GM21381 (cell line): ENCODE measurements at regions not wholly inside any gene's neighbourhood (a gene's known extent, or its start where the extent isn't known, plus 50 kb on each side); places are given as distances from the start of the nearest gene placed in this dataset.

Experiments
- ATAC-seq: cut with Tn5 transposase; IDR thresholded peaks from one replicate; pipeline ENCODE4 v1.9.1; 2021; ENCODE audit warnings: mild to moderate bottlenecking, moderate library complexity; ENCODE audit not compliant: unreplicated experiment

DNA sequence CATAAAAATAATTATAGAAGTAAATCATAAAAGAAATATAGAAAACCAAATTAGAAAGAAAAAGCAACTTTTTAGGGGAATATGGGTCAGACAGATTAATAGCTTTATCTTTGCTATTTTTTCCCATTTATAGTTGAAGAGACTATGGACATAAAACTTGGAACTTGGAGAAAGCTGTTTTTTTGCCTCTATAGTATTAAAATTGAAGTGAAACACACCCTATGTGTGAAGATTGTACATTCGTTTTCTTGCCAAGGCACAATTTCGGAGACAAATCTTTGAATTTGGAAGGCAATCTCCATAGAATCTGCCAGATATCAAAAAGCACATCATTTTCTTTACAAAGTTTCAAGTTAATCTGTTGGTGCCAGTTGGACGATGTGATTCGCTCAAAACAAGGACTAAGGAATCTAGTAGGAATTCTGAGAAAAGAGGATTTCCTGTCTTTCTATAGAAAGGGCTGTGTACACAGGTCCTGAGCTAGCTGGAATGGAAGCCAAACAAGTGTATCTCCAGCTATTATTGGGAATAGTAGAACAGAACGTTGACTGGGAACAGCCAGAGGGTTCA lies 156.3 kb downstream of the SLC7A11 start:
- no peak for ATAC-seq

DNA sequence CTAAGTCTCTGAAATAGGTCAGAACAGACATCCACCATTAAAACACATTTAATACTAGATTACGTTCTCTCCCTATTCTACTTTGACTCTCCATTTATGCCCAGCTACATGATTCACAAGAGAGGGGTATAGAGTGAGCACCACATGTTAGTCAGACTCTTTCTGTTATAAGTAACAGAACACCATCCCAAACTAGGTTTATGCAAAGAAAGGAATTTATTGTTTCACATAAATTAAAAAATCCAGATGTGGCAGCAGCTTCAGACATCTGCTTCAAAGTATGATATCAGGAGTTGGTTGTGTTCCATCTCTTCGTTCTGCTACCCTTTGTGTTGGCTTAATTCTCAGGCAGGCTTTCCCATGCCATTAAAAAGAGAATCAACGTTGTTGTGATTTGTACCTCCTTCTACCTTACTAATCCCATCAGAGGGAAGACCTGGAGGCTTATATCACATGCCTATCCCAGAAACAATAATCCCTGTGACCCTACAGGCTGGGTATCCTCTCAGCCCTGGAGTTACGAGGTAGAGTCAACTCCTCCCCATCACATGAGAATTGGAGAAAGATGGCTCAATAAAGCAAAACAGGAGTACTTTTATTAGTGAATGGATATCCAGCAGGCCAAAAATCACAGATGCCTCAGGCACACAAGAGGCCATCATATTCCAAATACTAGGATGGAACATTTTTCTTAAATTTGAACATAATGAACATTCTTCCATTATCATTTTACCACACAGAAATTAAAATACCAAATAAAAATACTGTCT lies 163.2 kb downstream of the SLC7A11 start:
- ATAC-seq = no peak

DNA sequence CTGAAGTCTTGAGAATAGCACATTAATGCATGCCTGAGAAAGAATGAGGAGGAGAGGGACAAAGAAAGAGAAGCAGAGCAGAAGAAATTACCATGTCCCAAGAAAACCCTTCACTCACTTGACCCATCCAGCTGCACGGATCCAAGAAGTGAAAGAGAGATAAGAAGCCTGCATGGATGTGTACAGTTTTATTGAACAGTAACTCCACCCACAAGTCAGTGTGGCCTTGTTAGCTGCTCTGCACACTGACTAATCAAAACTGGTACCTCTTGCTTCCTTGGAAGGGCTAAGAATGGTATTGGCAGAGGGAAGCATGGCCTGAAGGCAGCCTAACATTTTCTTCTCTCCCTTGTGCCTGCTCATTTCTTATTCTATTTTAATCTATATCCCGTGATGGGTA lies 163.9 kb downstream of the SLC7A11 start:
- ATAC-seq = no peak

DNA sequence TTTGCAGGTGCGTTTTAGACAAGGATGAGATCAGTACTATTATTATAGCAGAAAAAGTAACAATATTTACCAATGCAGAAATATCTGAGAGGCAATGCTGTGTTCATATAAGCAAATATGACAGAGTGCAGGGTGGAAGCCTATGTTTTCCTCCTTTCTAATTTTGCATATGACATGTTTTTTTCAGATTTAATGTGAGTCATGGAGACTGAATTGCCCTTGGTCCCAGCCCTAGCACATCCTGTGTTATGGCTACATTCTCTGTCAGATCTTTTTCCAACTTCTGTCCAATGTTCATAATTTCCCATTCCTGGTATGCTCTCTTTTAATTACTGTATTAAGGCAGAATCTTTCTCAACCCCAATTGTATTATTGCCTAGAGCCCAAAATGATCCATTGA lies 165.6 kb downstream of the SLC7A11 start:
- no peak for ATAC-seq

DNA sequence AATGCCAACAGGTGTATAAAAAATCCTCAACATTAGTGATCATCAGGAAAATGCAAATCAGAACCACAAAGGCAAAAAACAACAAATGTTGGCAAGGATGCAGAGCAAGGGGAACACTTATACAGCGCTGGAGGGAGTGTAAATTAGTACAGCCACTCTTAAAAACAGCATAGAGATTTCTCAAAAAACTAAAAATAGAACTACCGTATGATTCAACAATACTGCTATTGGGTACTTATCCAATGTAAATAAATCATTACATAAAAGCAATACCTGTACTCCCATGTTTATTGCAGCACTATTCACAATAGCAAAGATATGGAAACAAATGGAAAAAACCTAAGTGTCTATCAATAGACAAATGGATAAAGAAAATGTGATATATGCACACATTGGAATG lies 171.3 kb downstream of the SLC7A11 start:
- no peak for ATAC-seq

DNA sequence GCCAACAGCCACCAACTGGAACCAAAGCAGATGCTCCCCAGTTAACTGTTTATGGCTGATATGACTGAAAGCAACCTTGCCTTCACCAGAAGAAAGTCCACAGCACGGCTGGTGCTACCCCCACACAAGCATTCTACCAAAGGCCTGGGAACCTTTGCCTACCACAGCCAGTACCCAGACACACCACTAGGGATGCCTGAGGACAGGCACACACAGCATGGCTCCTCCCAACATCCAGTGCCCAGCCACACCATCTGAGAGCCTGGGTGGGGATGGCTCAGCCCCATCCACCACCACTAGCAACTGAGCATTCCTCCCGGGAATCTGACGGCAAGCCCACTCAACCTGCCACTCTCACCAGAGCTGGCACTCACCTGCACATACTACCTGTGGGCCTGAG lies 178.6 kb downstream of the SLC7A11 start:
- ATAC-seq = peak; percentile 55

DNA sequence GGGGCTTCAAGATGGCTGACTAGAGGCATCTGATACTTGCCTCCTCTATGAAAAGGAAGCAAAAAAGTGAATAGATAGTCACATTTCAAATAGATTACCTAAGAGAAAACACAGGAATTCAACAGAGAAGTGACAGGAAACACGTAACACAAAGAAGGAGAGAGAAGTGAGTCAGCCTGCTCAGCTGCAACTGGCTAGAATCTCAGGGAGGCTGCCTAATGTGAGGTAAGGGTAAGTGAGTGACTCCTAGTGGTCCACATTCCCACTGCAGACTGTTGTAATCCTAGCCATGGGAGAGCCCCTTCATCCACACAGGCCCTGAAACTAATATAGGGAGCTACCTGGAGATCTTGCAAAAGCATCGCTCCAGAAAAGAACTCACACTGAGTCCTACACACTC lies 179.2 kb downstream of the SLC7A11 start:
- ATAC-seq = no peak

DNA sequence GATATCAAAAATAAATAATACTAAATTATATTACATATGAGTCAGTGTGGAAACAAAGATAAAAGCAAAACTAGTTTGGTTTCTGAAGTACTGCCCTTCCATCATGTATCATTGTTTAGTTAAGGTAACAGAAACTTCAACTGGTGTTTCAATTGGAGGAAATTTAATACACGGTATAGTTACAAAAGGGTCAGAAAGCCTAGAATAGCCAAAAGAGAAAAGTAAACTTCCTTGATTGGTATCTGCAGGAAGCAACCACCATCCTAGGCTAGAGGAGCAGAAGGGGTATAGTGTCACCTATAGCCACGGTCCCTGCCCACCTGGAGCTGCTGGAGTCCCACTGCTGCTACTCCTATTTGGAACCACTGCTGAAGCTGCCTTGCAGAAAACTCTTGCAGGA lies 185.6 kb downstream of the SLC7A11 start:
- no peak for ATAC-seq

DNA sequence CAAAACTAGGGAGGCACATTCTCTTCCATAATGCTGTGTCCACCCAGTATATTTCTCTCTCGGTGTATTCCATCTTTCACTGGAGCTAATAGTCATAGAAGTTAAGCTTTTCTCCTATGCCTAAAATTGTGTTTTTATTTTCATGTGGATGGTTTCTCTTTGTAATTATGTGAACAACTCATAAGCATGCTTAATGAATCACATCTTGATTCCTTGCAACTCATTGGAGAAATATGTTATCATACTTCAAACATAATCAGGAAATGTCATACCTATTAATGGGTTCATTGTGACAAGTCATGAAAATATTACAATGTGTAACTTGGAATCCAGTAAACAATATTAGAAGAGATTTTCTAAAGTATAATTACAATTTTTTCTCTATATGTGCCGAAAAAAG lies 186.3 kb downstream of the SLC7A11 start:
- no peak for ATAC-seq

DNA sequence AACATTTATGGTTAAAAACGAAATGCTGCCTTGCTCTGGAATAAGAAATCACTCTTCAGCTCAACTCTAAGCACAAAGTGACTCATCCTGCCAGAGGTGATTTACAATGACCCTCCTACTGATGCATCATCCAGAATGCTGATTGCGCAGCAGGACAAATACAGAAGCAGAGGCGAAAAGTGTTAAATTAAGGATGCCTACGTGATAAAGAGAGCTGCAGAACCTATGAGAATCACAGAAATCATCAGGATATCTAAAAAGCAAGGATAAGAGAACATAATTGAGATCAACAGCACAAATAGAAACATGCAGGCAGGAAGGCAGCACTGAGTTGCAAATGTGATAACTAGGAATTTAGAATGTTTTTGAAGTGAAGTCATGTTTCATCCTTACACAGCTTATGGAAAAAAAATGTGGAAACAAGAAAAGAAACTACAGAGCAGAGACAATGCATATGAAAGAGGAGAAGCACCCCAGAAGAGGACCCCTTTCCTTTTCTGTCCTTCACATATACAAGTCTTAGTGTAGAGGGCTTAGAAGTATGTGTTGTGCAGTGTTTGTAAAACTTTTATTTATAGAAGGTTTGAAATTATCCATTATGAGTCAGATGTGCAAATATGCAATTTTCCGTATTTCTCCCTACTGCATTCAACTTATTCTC lies 188.4 kb downstream of the SLC7A11 start:
- ATAC-seq = no peak

DNA sequence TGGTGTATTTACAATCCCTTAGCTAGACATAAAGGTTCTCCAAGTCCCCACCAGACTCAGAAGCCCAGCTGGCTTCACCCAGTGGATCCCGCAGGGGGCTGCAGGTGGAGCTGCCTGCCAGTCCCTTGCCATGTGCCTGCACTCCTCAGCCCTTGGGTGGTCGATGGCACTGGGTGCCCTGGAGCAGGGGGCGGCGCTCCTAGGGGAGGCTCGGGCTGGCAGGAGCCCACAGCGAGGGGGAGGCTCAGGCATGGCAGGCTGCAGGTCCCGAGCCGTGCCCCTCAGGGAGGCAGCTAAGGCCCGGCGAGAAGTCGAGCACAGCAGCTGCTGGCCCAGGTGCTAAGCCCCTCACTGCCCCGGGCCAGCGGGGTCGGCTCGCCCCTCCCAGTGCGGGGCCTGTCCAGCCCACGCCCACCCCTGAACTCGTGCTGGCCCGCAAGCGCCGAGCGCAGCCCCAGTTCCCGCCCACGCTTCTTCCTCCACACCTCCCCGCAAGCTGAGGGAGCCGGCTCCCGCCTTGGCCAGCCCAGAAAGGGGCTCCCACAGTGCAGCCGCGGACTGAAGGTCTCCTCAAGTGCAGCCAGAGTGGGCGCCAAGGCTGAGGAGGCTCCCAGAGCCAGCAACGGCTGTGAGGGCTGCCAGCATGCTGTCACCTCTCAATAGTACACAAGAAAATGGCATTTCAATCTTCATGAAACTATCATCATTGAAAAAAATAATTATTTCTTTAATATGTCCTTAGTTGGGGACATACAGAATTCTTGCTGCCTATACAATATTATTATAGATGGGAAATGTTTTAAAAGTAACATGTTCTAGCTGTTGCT lies 189.1 kb downstream of the SLC7A11 start:
- no peak for ATAC-seq

DNA sequence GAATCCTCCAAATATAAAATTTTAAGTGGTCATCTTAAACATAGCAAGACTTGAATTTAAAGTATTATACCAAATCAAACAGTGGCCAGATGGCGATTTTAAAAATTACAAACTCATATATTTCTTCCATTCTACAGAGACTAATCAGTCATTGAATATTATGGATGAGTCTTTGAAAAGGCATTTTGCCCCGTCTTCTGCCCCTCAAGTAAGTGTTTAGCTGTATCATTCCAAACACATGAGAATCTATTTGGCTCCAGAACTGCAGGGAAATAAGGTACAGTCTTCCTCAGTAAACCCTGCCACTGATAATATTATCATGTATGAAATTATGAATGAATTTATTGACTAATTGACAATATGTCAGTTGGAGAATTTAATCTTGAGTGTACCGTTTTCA lies 191.0 kb downstream of the SLC7A11 start:
- ATAC-seq = no peak

DNA sequence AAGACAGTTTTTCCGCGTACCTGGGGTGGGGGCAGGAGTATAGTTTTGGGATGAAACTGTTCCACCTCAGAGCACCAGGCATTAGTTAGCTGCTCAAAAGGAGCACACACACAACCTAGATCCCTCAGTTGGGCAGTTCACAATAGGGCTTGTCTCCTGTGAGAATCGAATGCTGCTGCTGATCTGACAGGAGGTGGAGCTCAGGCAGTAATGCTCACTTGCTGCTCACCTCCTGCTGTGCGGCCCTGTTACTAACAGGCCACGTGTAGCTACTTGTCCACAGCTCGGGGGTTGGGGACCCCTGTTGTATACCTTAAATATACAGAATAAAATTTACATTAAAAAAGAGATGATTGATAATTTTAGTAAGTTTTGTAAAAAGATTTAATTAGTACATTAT lies 191.5 kb downstream of the SLC7A11 start:
- ATAC-seq = no peak

DNA sequence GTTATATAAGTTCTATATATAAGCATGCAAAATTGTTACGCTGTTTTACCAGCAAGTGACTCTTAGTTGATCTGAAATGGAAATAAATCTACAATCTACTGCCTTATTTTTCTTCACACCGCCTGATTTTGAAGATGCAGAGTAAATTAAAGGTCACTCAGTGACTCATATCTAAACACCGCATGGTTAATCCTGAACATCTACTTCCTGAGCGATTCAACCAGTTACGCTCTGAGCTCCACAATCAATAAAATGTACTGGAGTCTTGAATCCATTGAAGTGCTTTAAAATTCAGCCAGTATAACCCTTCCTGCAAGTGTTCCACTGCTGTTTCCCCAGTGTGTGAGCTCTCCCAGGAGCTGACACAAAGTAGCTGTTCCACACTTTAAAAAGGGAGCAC lies 192.8 kb downstream of the SLC7A11 start:
- no peak for ATAC-seq

DNA sequence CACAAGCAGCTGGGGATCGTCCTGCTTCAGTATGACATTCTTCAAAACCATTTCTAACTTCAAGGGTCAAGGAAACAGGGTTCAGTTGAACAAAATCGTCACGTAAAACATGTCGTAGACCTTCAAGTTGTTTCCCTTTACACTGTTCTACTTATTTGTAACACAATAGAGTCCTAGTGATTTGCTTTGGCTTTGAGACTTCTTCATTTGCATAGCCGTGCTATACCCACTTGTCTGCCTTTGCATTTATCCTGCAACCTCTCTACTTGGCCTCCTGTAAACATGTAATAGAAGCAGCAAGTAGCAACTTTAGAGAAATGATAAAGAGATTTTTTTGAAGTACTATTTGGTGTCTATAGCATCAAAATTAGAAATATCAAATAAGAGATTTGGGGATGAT lies 194.9 kb downstream of the SLC7A11 start:
- no peak for ATAC-seq

DNA sequence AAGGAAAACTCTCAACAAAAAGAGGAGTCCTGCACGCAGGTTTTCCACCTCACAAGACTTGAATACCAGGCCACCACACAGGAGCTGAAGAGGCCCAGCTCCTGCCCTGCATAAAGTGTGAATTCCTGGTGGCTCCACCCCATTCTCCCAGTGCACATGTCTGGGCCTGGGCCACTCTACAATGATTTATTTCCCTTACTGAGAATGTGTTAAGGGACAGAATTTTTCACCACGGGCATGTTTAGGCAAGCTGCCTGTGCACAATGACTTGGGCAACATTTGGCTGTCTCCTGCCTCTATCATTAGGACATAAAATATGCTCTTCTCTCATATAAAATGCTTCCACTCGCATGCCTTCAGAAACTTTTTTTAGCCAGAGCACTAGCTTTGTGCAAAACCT lies 197.1 kb downstream of the SLC7A11 start:
- ATAC-seq = no peak

DNA sequence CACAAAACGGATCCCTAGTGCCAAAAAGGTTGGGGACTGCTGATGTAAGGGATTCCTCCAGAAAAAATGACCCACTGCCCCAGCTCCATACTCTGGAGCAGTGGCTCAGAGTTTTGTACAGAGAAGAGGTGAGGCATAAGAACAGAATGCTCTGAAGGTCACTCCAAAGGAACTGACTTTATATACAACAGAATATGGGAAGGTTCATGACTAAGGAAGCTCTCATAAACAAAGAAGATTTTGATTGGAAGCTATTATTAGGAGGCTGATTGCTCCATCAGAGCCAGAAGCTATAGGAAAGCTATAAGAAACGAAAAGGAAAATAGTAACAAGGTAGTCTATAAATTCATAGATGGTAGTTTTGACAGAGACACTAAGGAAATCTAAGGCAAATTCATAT lies 203.1 kb downstream of the SLC7A11 start:
- ATAC-seq = no peak

DNA sequence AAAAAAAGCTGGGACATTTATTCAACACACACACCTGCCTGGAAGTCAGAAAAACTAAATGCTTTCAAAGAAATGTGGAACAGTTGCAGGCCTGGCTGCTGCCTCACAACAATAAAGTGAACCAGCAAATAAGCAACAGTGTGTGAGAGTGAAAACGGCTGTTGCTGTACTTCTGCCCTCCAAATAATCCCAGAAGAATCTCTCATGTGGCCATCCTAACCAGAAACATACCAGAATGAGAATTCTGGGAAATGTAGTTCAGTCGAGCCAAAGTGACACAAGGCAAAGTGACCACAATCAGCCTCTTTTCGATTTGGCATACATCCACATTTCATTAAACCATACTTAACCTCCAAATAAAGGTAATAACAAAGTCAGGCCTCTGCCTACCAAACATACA lies 204.5 kb downstream of the SLC7A11 start:
- ATAC-seq = no peak

DNA sequence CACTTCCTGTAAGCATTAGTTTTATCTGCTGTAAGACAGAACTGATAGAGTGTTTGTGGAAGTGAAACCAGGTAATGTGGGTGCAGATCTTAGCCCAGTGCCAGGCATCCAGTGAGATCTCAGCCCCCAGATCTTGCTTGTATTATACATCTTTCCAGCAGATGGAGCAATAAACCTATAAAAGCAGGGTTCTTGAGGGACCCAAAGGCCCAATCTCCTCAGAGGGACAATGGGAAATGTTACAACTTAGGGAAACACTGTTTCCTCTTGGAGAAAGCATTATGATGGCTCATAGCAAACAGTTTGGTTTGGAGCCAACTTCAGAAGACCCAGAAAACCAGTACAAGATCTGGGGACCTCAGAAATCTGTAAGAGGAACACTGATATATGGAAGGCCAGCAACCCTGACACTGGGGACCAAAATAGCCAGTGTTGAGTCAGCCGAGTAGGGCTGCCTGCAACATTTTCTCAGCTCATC lies 206.3 kb downstream of the SLC7A11 start:
- ATAC-seq = peak; percentile 100

DNA sequence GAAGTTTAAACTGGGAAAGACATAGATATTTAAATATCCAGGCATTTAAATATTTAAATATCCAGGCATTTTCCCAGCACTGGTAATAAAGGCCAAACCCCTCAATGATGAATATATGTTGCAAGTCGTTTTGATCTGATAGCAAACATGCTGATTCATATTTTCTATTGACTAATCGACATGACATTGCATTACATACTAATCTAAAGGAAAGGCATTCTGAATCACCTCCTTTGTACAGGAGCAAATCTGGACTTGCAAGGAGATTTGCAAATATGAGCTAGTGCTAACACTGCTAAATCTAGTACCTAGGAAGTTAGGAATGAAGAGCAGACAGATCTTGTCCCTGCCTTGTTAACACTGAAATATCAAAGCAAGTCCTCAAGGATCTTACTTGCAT lies 207.3 kb downstream of the SLC7A11 start:
- no peak for ATAC-seq

DNA sequence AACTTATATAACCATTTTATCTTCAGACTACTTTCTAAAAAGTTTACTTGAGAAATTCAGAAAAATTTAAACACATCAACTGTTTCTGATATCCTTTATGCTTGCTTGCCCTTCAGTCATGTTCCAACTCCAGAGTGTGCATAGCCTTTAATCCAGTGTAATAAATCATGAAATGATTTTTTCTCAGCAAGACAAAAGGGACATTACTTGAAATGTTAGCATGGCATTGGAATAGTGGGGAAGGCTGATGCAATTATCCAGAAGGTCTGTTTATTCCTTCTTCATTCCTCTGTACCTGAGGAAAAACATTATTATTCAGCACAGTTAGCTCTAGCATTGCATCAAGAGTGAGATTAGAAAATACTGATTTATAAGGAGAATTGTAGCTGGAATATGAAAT lies 209.9 kb downstream of the SLC7A11 start:
- ATAC-seq = no peak
